ENCODE measurements at regions not wholly inside any gene's neighbourhood (a gene's known extent, or its start where the extent isn't known, plus 50 kb on each side); places are given as distances from the start of the nearest gene placed in this dataset.

DNA sequence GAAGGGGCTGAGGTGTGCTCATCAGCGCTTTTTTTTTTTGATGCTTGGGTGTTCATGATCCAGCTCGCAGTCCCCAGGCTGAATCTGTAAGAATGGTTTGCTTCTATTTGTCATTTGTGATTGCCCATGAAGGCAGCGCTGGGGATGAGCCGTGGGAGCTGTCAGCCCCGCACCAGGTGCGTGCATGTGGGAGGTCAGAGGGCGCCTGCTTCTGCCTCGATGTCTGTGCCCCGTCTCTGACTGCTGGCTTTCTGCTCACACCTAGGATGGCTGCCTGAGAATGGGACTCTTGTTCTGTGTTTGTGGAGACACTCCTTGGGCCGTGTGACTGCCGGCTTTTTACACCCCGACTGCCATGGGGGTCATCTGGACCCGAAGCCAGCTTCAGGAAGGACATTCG lies 141.2 kb upstream of the RTL1 start:
- Histone ChIP-seq H3K36me3 (no peaks in the 10 kb centered on the region), H3K4me1 (no peaks in the 10 kb centered on the region), H3K27ac (no peak overlapping the region), H3K27me3 (no peaks in the 10 kb centered on the region), H3K9me3 (no peaks in the 10 kb centered on the region), H3K4me3 (no peak overlapping the region)
- intact Hi-C loops (cut with DNase I) = no loop called here
- DNase-seq (ENCODE audit: extremely low spot score in 2 of 2) = no peak
- TF ChIP-seq, protein P1, sequence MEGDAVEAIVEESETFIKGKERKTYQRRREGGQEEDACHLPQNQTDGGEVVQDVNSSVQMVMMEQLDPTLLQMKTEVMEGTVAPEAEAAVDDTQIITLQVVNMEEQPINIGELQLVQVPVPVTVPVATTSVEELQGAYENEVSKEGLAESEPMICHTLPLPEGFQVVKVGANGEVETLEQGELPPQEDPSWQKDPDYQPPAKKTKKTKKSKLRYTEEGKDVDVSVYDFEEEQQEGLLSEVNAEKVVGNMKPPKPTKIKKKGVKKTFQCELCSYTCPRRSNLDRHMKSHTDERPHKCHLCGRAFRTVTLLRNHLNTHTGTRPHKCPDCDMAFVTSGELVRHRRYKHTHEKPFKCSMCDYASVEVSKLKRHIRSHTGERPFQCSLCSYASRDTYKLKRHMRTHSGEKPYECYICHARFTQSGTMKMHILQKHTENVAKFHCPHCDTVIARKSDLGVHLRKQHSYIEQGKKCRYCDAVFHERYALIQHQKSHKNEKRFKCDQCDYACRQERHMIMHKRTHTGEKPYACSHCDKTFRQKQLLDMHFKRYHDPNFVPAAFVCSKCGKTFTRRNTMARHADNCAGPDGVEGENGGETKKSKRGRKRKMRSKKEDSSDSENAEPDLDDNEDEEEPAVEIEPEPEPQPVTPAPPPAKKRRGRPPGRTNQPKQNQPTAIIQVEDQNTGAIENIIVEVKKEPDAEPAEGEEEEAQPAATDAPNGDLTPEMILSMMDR (IDR thresholded peaks at IDR 0.05) = no peak

DNA sequence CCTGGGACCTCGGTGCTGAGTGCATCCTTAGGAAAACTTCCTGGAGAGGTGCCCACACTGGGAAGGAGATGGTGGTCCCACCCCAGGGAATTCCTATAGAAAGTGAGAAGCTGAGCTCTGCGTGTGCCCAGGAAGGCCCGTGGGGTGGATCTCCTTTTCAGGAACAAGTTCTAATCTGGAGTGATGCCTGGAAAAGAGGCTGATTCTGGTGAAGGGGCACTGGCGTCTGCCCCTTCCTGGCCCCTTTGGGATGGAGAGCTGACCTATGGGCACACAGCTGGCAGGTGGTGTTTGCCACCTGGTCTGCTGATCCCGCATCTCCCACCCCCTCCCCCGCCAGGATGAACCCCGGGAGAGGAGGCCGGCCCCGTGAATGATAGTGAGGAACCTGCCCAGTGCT lies 142.0 kb upstream of the RTL1 start:
- no peaks in the 10 kb centered on the region for H3K9me3 ChIP-seq
- no peak for DNase-seq (ENCODE audit: extremely low spot score in 2 of 2)
- no peaks in the 10 kb centered on the region for H3K4me1 ChIP-seq
- TF ChIP-seq POLR2AphosphoS5 (IDR thresholded peaks at IDR 0.05; ENCODE audit: insufficient read depth in 1 of 2, low read depth in 1 of 2) (no peak), POLR2A (IDR thresholded peaks at IDR 0.05) (no peak)
- TF ChIP-seq, protein P1 (IDR thresholded peaks at IDR 0.05) = no peak
- no peak overlapping the region for H3K4me3 ChIP-seq
- no peaks in the 10 kb centered on the region for H3K36me3 ChIP-seq
- intact Hi-C loops (cut with DNase I) = no loop called here
- no peaks in the 10 kb centered on the region for H3K27me3 ChIP-seq
- H3K27ac ChIP-seq = no peak overlapping the region

DNA sequence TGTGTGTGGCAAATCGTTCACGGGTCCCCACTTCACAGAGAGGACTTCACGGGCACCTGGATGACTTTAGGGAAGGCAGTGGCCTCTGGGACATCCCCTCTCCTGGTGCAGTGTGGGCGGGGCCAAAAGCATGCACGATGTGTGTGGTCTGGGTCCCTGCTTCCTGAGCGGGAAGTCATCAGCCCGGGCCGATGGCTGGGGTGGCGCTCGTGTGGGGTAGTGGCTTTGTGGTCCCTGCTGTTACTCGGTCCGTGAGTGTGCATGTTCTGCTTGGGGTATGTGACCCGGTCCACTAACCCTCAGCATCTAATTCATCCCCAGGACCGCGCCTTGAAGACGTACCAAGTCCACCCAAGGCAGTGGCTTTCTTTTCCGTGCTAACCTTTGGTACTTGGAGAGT lies 142.5 kb upstream of the RTL1 start:
- intact Hi-C loops (cut with DNase I) = no loop called here
- Histone ChIP-seq H3K9me3 (no peaks in the 10 kb centered on the region), H3K4me3 (no peak overlapping the region), H3K27me3 (no peaks in the 10 kb centered on the region), H3K4me1 (no peaks in the 10 kb centered on the region), H3K27ac (no peak overlapping the region), H3K36me3 (no peaks in the 10 kb centered on the region)
- TF ChIP-seq POLR2AphosphoS5 (IDR thresholded peaks at IDR 0.05; ENCODE audit: insufficient read depth in 1 of 2, low read depth in 1 of 2) (no peak), POLR2A (IDR thresholded peaks at IDR 0.05) (no peak)
- TF ChIP-seq, protein P1 (IDR thresholded peaks at IDR 0.05) = no peak
- no peak for DNase-seq (ENCODE audit: extremely low spot score in 2 of 2)

DNA sequence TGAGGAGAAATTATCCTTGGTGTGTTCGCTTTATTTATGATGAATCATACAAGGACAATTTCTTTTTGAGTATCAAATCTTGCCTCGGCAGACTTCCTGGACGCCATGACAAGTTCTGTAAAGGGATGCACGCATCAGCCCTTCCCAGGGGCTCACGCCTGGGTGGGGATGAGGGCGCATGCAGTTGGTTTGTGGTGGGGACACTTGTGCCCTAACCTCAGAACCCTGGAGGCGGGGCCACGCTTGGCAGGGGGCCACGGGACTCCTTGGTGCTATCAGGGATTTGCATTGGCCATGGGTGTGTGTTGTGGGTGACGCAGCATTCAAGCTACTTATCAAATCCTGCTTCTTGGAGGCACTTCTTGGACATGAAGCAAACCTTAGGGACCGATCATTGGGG lies 143.8 kb upstream of the RTL1 start:
- intact Hi-C loops (cut with DNase I) = no loop called here
- no peak overlapping the region for H3K4me3 ChIP-seq
- TF ChIP-seq, protein P1 (IDR thresholded peaks at IDR 0.05) = no peak
- TF ChIP-seq POLR2AphosphoS5 (IDR thresholded peaks at IDR 0.05; ENCODE audit: insufficient read depth in 1 of 2, low read depth in 1 of 2) (no peak), POLR2A (IDR thresholded peaks at IDR 0.05) (no peak)

DNA sequence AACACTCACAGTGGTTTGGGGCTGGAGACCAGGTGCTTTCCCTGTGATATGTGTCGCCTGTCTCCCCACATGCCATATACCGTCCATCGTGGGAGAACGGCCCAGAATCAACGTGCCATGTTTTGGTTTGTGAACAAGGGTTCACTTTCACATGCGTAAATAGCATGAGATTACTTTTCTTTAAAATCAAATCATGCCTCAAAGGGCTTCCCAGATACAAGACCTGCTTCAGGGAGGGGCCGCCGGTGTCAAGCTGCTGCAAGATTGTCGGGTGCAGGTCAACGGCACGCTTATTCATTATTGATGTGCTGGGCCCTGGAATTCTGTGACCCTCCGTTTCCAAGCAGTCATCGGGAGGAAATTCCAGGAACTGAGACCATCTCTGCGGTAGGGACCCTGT lies 145.2 kb upstream of the RTL1 start:
- Histone ChIP-seq H3K27ac (no peak overlapping the region), H3K36me3 (no peaks in the 10 kb centered on the region), H3K9me3 (no peaks in the 10 kb centered on the region), H3K4me1 (no peaks in the 10 kb centered on the region), H3K27me3 (no peaks in the 10 kb centered on the region), H3K4me3 (no peak overlapping the region)
- intact Hi-C loops (cut with DNase I) = no loop called here
- DNase-seq (ENCODE audit: extremely low spot score in 2 of 2) = no peak
- no peak for TF ChIP-seq POLR2AphosphoS5 (IDR thresholded peaks at IDR 0.05; ENCODE audit: insufficient read depth in 1 of 2, low read depth in 1 of 2)
- no peak for TF ChIP-seq POLR2A (IDR thresholded peaks at IDR 0.05)
- TF ChIP-seq, protein P1 (IDR thresholded peaks at IDR 0.05) = no peak

More for the DNA sequence above, 143.8 kb upstream of the RTL1 start:
- DNase-seq (ENCODE audit: extremely low spot score in 2 of 2) = no peak
- no peak overlapping the region for H3K27ac ChIP-seq
- H3K27me3 ChIP-seq = no peaks in the 10 kb centered on the region
- no peaks in the 10 kb centered on the region for H3K4me1 ChIP-seq
- no peaks in the 10 kb centered on the region for H3K9me3 ChIP-seq
- no peaks in the 10 kb centered on the region for H3K36me3 ChIP-seq

Measured in vagina (tissue), 2 donors.